NCI-H526 (cell line): ENCODE measurements at regions not wholly inside any gene's neighbourhood (a gene's known extent, or its start where the extent isn't known, plus 50 kb on each side); places are given as distances from the start of the nearest gene placed in this dataset.
"Not testable (repeated sequence)": the region's sequence is repeated elsewhere in the genome, so short reads cannot be mapped to it uniquely, and the experiment has no call there.

Source experiments
- DNase-seq, 2 experiments: peaks; one replicate each; lab custom pipeline; 2025; lab: John Stamatoyannopoulos, UW

DNA sequence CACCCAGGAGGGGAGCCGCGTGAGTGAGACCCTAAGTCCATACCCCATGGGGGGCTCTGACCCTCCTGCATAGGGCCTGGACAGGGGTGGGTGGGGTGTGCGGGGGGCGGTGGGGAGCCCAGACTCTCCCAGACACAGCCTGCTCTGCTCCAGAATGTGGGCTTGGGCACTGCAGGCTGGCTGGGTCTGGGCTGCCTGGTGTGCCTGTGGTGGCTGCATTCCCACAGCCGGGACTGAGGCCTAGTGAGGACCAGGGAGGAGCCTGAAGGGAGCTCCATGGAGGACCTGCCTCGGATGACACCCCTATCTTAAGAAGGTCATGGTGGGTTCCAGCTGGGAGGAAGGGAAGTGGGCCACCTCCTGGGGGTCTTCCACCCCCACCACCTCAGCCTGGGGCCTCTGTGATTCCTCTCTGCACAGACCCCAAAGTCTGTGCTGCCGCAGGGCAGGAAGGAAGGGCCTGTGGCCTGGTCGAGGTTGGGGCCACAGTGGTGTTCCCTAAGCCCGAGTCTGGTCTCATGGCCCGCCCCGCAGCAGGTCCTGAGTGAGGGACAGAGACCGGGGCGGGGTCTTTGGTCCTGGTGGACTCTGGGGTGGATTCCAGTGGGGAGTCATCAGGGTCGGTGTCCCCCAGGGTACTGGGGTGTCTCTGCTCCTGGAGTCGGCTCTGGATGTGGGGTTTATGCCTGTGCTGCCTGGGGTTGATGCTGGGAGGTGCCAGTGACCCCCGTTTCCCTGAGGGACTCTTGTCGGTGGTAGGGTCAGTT, 392.3 kb downstream of the TMEM121 start:
- no peak for DNase-seq

GRCh38 chr14:105919458-105920150, 393.2 kb downstream of the TMEM121 start:
- DNase-seq, result no peak

DNA sequence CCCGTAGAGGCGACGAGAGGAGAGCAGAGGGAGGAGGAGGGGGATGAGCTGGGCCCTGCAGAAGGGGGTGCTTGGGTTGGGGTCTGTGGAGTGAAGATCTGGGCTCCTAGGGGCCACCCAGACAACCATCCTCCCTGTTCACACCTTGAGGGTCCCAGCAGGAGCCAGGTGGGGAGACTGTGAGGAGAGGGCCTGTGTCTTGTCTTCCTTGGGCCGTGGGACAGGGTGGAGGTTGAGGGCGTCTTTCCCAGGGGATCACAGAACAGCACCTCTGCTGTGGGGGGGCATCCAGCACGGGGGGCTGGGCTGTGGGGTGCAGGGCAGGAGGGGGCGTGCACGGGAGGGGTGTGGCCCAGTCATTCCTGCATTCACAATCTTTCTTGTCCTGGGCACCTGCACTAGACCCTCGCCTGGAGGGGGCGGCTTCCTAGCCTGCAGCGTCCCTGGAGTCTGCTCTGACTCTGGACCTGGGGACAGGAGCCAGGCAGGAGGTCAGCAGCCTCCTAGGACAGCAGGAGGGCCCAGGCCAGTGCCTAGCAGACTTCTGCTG, 393.8 kb downstream of the TMEM121 start:
- DNase-seq, result not testable (repeated sequence)

- not testable (repeated sequence) for DNase-seq
Measured at GRCh38 chr14:105920803-105921755, 394.7 kb downstream of the TMEM121 start.

DNA sequence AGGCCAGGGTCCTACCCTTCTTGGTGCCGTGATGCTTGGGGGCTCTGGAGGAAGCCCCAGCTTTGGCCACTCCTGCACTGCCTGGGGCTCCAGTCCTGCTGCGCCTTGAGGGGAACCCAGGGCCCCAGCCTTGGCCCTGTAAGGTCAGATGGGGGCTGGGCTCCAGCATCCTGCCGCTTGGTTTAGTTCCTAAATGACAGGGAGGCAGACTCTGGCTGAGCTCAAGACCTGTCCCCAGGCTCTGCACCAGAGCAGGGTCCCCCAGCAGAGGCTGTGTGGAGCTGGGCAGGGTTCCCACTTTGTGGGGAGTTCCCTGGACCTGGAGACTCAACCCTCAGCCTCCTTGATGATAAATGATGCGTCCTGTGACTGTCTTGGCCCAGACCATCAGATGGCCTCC, 395.4 kb downstream of the TMEM121 start:
- DNase-seq, result not testable (repeated sequence)

DNA sequence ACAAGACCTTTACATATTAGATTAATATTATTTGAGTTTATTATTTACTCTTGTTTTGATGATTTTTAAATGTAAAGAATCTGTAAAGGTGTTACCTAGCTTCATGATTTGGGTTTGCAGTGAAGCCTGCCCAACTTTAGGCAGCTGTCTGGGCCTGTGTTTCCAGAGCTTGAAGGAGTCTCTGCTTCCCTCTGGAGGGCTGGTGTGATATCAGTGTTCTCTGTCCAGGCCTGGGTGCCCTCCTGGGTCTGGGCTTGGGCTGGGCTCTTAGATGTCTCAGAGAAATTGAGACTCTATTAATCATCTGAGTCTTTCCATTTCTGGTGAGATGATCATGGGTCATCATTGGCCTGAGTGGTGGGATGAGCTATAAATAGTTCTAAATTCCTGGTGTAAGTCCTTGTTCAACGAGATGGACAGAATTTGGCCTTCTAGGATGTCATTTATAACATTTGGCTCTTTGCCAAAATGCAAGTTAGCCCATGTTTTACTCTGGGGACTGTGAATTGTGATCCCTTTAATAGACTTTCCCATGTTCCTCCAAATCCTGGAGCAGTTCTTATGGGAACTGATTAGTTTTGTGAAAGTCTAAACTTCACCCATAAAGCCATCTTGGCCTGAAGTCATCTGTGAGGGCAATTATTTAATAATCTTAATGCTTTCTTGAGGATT, 397.3 kb downstream of the TMEM121 start:
- not testable (repeated sequence) for DNase-seq

DNA sequence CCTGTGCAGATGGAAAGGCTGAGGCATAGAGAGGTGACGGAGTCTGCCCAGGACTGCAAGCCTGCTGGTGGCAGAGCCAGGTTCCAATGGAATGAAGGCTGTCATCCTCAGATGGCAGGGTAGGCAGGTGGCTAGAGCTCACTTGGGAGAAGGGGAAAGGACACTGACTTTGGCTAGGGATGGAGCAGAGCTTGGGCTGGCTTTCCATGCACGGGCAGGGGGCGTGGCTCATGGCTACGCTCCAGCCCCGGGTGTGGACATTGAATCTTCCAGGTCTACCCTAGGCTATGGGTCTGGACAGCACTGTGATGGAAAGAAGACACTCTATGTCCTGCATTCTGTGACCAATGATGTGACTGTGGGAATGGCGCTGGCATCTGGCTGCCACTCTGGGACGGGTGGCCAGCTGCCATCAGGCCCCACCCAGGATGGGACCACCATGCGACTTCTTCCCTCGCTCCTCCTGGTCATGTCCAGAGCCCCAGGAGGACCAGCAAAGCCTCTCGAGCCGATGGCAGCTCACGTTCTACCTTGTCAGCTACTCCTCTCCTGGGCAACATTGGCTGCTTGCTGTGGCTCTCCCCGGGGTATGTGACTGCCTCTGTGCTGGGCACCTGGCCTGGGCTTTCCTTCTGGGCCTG, 398.7 kb downstream of the TMEM121 start:
- DNase-seq, result no peak

GRCh38 chr14:105925615-105926372, 399.4 kb downstream of the TMEM121 start:
- DNase-seq, result no peak

DNA sequence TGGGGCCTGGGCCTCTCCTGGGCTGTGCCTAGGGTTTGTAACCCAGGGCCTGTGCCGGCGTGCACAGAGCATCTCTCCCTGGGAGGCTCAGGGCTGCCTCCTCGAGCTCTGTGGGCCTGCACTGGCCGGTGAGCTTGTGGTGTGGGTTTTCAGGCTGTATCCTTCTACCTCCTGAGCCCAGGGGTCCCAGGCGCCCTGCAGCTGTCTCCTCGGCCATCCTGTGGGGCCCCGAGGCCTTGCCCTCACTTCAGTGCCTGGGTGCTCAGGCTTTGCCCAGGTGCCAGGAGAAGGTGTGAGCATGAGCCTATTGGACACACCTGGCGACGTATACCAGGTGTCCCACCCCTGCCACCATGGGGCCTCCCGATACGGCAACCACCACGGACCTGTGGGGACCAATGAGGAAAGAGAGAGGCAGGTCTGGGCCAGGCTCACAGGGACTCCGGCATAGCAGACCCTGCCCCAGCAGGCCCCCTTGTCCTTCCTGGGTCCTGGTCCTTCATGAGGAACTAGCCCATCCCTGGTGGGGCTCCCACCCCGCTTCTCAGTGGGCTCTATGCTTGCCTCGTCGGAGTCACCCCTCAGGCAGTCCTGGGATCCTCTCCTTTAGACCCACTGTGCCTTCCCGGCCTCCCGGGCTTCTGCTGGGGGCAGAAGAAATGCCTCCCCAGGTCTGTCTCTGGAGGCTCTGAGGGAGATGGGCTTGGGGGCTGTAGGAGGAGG, 400.2 kb downstream of the TMEM121 start:
- no peak for DNase-seq

DNA sequence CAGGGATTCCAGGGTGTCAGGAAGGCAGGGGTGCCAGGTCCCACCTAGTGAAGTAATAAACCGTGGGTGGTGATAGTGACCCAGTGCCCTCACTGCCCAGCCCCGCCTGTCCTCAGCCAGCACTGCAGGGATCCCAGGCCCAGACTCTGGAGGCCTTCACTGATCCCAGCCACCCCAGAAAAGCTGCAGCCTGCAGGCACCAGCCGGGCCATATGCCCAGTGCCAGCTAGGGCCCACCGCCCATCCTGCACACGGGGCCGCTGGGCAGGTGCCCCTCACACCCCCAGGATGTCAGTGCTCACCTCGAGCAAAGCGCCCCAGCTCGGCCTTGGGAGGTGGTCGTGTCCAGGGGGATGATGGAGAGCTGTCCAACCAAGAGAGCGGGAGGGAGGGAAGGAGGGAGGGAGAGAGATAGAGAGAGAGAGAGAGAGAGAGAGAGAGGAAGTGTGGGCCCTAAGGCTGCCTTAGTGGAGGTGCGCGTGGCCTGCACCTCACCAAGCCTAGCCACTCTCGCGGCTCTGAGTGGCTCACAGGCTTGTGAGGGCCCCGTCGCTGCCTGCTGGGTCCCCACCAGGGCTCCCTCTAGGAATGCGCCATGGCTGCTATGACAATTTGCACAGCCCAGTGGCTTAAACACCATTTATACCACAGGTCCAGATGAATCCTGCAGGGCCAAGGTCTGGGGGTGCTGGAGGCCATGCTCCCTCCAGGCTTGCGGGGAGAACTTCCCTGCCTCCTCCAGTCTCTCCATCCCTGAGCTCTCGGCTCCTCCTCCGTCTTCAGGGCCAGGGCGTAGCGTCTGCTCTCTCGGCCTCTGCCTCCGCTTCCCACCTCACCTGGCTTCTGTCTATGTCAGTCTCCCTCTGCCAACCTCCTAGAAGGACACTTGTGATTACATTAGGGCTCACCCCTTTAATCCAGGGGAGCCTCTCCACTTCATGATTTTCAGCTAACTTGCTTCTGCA, 401.0 kb downstream of the TMEM121 start:
- no peak for DNase-seq

GRCh38 chr14:105928171-105929111, 402.1 kb downstream of the TMEM121 start:
- not testable (repeated sequence) for DNase-seq

GRCh38 chr14:105929327-105930081, 403.1 kb downstream of the TMEM121 start:
- no peak for DNase-seq

DNA sequence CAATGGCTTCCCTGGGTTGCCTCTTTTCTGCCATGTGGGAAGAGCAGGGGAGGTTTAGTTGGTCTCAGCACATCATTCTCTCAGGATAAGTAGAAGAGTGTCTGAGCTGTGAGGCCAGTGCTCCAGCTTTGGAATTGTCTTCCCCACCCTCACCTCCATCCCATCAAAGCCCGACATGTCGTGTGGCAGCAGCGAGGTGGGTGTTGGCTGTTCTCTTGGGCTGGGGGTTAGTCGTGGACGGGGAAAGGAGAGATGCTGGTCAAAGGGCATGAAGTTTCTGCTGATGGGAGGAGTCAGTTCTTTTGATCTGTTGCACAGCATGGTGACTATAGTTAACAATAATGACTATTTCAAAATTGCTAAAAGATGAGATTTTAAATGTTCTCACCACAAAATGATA, 404.2 kb downstream of the TMEM121 start:
- no peak for DNase-seq

DNA sequence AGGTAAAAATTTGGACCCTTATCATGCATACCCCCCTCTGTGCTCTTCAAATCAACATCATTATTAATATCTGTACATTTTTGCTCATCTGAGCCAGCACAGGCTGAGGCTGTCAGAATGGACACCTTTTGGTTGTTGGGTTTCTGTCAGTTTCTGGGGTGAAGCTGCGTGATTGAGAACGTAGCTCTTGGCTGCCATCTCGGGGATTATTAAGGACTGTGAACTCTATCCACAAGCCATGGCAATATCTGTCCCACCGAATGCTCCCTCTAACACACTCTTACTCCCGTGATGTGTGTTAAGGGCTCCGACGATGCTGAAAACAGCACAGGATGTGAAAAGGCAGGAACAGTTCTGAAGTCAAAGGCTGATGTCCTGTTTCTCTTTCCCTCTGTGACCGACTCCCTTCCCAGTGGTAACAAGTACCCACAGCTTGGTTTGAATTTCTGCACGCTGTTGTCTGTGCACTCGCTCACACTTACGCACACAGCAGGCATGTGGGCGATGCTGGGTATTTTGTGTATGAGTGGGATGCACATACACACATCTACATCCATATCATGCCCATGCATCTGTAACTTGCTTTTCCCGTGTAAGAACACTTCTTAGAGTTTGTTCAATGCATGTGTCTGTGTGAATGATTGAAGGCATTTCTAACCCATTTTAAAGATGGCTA, 405.6 kb downstream of the TMEM121 start:
- DNase-seq, result peak; percentile 4 to 62

DNA sequence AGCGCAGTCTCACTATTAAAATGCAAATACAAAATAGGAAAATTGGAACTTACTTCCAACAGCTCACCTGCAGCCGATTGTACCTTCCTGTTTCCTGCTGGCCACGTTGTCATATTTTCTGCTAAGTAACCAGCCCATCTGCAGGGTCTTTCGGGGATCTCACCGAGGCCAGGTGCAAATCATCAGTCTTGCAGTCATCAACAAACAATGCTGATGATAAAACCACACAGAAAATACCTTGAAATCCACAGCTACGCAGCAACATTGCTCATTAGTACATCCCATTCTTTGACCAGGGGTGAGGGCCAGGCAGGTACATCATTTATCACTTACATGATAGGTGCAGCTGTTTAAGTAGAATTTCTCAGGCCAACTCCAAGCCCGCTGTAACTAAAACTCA, 406.9 kb downstream of the TMEM121 start:
- peak in 1 of 2 experiments; percentile 8 for DNase-seq

DNA sequence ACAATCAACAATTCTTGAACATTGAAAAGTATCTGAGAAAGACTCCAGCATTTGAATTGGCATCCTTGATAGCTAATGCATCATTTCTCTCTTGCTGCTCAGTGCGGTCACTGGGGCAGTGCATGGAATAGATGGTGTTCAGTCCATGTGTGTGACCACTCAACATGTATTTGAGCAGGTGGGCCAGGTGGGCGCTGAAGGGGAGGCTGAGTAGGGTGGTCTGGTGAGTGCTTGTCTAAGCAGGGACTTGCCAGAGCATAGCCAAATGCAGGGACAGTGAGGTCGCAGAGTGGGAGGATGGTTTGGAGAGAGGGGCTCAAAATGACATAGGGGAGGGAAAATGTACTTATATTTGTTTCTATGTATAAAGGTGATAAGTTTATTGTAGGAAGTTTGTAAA, 409.0 kb downstream of the TMEM121 start:
- no peak for DNase-seq
